ENCODE measurements at regions not wholly inside any gene's neighbourhood (a gene's known extent, or its start where the extent isn't known, plus 50 kb on each side); places are given as distances from the start of the nearest gene placed in this dataset.
"Not testable (repeated sequence)": the region's sequence is repeated elsewhere in the genome, so short reads cannot be mapped to it uniquely, and the experiment has no call there.

DNA sequence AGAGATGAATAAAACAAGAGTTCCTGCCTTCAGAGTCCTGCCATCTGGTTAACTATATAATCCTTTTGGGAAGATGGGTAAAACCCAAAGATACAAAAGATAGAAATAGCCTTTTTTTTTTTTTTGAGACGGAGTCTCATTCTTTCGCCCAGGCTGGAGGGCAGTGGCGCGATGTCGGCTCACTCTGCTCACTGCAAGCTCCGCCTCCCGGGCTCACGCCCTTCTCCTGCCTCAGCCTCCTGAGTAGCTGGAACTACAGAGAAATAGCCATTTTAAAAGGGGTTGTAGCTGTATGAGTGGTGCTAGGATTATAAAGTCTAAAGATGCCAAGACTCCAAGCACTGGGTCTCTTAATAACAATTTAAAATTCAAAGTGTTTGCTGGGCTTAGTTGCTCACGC is 97.2 kb downstream of the KDR start:
- H3K36me3 Mint-ChIP-seq = no peaks in the 10 kb centered on the region
- ATAC-seq (ENCODE audit: low read depth) (no peak), DNase-seq (ENCODE audit: low spot score in 2 of 2) (no peak)
- H3K27ac Mint-ChIP-seq = no peak overlapping the region
- no peaks in the 10 kb centered on the region for H3K27me3 Mint-ChIP-seq
- no peaks in the 10 kb centered on the region for H3K9me3 Mint-ChIP-seq
- H3K4me3 Mint-ChIP-seq = no peak overlapping the region
- no peaks in the 10 kb centered on the region for H3K4me1 Mint-ChIP-seq

GRCh38 chr4:55027596-55027995 is 97.8 kb downstream of the KDR start:
- no peak for ATAC-seq (ENCODE audit: low read depth)
- Mint-ChIP-seq H3K27ac (no peak overlapping the region), H3K4me1 (no peaks in the 10 kb centered on the region), H3K9me3 (no peaks in the 10 kb centered on the region), H3K4me3 (no peak overlapping the region), H3K27me3 (no peaks in the 10 kb centered on the region), H3K36me3 (no peaks in the 10 kb centered on the region)
- DNase-seq (ENCODE audit: low spot score in 2 of 2) = no peak

- DNase-seq (ENCODE audit: low spot score in 2 of 2); H3K27ac Mint-ChIP-seq; ATAC-seq (ENCODE audit: low read depth); H3K36me3 Mint-ChIP-seq; H3K4me3 Mint-ChIP-seq; H3K4me1 Mint-ChIP-seq; H3K9me3 Mint-ChIP-seq; H3K27me3 Mint-ChIP-seq: not testable (repeated sequence)
Measured at GRCh38 chr4:55025456-55025855, 99.9 kb downstream of the KDR start.

GRCh38 chr4:55023030-55023429 is 102.4 kb downstream of the KDR start:
- Mint-ChIP-seq H3K9me3 (peaks cover 2% of the 10 kb centered on the region), H3K27ac (no peak overlapping the region), H3K27me3 (peaks cover 7% of the 10 kb centered on the region), H3K36me3 (no peaks in the 10 kb centered on the region), H3K4me3 (no peak overlapping the region), H3K4me1 (no peaks in the 10 kb centered on the region)
- no peak for DNase-seq (ENCODE audit: low spot score in 2 of 2)
- no peak for ATAC-seq (ENCODE audit: low read depth)

GRCh38 chr4:55021214-55021613 is 104.2 kb downstream of the KDR start:
- Mint-ChIP-seq H3K4me1 (no peaks in the 10 kb centered on the region), H3K9me3 (peaks cover 2% of the 10 kb centered on the region), H3K36me3 (no peaks in the 10 kb centered on the region), H3K4me3 (no peak overlapping the region), H3K27me3 (peaks cover 7% of the 10 kb centered on the region), H3K27ac (no peak overlapping the region)
- ATAC-seq (ENCODE audit: low read depth) = no peak
- DNase-seq (ENCODE audit: low spot score in 2 of 2) = no peak

DNA sequence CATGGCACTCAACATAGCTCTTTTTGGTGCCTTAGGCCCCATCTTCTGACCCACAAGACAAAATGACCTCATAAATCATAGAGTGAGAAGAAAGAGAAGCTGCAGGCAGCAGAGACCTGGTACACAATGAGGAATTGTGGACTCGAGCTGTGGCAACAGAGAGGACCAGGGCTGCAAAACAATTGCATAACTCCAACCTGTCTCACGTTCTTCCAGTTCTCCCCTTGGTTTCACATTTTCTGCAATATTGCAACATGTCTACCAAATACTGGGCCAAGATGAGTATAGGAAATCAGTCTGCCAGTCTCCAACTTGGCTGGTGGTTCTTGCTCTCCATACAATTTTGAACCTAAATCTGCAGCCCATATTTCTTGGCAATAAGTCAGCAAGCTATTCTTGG is 105.3 kb downstream of the KDR start:
- Mint-ChIP-seq H3K27ac (no peak overlapping the region), H3K4me3 (no peak overlapping the region), H3K27me3 (peaks cover 7% of the 10 kb centered on the region), H3K36me3 (no peaks in the 10 kb centered on the region), H3K9me3 (peaks cover 2% of the 10 kb centered on the region), H3K4me1 (no peaks in the 10 kb centered on the region)
- DNase-seq (ENCODE audit: low spot score in 2 of 2) (no peak), ATAC-seq (ENCODE audit: low read depth) (no peak)

DNA sequence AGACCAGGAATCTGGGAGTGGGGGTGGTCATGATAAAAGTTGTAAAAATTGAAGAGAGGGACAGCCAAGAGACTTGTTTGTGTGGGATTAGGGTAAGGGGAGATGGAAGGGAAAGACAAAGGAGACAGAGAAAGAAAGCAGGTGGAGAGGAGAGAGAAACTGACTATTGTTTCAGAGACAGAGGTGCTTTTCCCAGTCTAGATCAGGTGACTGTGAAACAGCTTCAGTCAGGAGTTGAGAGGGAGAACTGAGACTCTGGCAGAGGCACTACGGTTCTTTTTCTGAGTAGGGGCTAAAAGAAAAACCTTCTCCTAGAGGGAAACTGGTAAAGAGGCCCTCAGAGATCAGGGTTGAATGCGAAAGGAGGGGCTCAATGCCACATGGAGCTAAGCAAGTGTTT is 106.4 kb downstream of the KDR start:
- ATAC-seq (ENCODE audit: low read depth) (no peak), DNase-seq (ENCODE audit: low spot score in 2 of 2) (no peak)
- Mint-ChIP-seq H3K4me1 (no peaks in the 10 kb centered on the region), H3K4me3 (no peak overlapping the region), H3K9me3 (peaks cover 2% of the 10 kb centered on the region), H3K27me3 (peaks cover 7% of the 10 kb centered on the region), H3K27ac (no peak overlapping the region), H3K36me3 (no peaks in the 10 kb centered on the region)

- H3K27ac Mint-ChIP-seq = no peak overlapping the region
- no peaks in the 10 kb centered on the region for H3K36me3 Mint-ChIP-seq
- H3K9me3 Mint-ChIP-seq = peaks cover 2% of the 10 kb centered on the region
- H3K27me3 Mint-ChIP-seq = peaks cover 7% of the 10 kb centered on the region
- H3K4me3 Mint-ChIP-seq = no peak overlapping the region
- H3K4me1 Mint-ChIP-seq = no peaks in the 10 kb centered on the region
- ATAC-seq (ENCODE audit: low read depth) (no peak), DNase-seq (ENCODE audit: low spot score in 2 of 2) (no peak)
Measured at GRCh38 chr4:55018521-55018920, 106.9 kb downstream of the KDR start.

DNA sequence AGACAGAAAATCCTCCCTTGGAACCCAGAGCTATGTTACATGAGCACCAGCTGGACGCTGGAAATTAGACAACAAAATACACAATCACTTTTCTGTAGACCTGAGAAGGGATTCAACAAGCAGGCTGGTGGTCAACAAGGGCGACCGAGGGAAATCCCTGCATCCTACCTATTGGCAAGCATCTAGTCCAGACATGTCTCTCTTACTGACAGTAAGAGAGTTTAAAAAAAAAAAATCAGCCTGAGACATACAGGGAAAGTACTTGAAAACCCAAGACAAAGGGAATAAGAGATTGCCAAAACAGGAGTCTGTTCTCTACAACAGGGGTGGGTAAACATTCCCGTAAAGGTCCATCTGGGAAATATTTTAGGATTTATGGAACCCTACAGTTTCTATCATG is 108.0 kb downstream of the KDR start:
- H3K4me3 Mint-ChIP-seq = no peak overlapping the region
- H3K9me3 Mint-ChIP-seq = peaks cover 2% of the 10 kb centered on the region
- DNase-seq (ENCODE audit: low spot score in 2 of 2) (no peak), ATAC-seq (ENCODE audit: low read depth) (no peak)
- no peaks in the 10 kb centered on the region for H3K4me1 Mint-ChIP-seq
- H3K36me3 Mint-ChIP-seq = no peaks in the 10 kb centered on the region
- no peak overlapping the region for H3K27ac Mint-ChIP-seq
- peaks cover 7% of the 10 kb centered on the region for H3K27me3 Mint-ChIP-seq

GRCh38 chr4:55016131-55016530 is 109.3 kb downstream of the KDR start:
- no peak overlapping the region for H3K27ac Mint-ChIP-seq

GRCh38 chr4:55014876-55015275 is 110.5 kb downstream of the KDR start:
- peaks cover 5% of the 10 kb centered on the region for H3K27me3 Mint-ChIP-seq

More at GRCh38 chr4:55016131-55016530, 109.3 kb downstream of the KDR start:
- no peak for ATAC-seq (ENCODE audit: low read depth)
- Mint-ChIP-seq H3K27me3 (peaks cover 7% of the 10 kb centered on the region), H3K9me3 (no peaks in the 10 kb centered on the region), H3K4me3 (no peak overlapping the region), H3K36me3 (no peaks in the 10 kb centered on the region), H3K4me1 (no peaks in the 10 kb centered on the region)
- DNase-seq (ENCODE audit: low spot score in 2 of 2) = no peak

GRCh38 chr4:55013431-55013955 is 111.9 kb downstream of the KDR start:
- no peaks in the 10 kb centered on the region for H3K36me3 Mint-ChIP-seq
- no peaks in the 10 kb centered on the region for H3K27me3 Mint-ChIP-seq
- H3K4me1 Mint-ChIP-seq = no peaks in the 10 kb centered on the region
- no peak overlapping the region for H3K27ac Mint-ChIP-seq
- no peak overlapping the region for H3K4me3 Mint-ChIP-seq
- DNase-seq (ENCODE audit: low spot score in 2 of 2) (no peak), ATAC-seq (ENCODE audit: low read depth) (no peak)
- peaks cover 3% of the 10 kb centered on the region for H3K9me3 Mint-ChIP-seq

More at GRCh38 chr4:55014876-55015275, 110.5 kb downstream of the KDR start:
- H3K36me3 Mint-ChIP-seq = no peaks in the 10 kb centered on the region
- ATAC-seq (ENCODE audit: low read depth) (no peak), DNase-seq (ENCODE audit: low spot score in 2 of 2) (no peak)
- H3K4me3 Mint-ChIP-seq = no peak overlapping the region
- H3K4me1 Mint-ChIP-seq = no peaks in the 10 kb centered on the region
- no peak overlapping the region for H3K27ac Mint-ChIP-seq
- H3K9me3 Mint-ChIP-seq = peaks cover 2% of the 10 kb centered on the region

DNA sequence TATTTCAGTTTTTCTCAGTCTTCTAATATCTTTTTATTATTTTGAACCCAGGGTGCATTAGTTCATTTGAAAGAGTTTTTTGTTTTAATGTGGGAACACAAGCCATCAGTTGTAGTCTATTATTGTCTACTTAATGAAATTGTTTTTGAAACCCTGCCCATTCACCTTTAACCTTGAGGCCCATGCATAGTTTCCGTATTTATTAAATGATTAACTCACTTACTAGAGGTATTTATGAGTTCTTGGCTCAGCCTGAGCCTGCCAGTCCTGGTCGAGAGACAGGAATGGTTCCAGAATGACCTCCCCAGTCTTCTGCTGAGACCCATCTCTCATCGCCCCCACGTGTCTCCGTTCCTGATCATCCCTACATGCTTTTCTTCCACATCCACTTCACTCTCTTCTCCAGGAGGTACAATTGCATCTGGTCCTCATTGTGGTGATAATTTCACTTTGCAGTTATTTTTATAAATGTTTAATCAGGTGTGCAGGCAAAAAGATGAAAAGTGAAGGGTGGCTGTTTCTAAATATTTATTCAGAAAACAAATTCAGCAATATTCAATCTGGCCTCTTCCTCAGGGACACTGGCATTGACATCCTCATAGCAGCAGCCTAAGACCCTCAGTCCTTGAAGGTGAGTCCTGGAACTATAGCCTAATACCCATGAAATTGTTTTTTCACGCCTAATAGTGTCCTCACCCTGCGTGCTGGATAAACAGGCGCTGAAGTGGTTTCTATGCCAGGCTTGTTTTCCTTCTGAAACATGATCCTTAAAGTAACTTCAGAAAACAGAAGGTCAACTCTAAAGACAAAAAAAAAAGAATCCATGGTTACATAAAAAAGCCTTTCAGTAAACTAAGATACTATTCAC is 112.8 kb downstream of the KDR start:
- no peaks in the 10 kb centered on the region for H3K36me3 Mint-ChIP-seq
- H3K27me3 Mint-ChIP-seq = no peaks in the 10 kb centered on the region
- H3K4me1 Mint-ChIP-seq = no peaks in the 10 kb centered on the region
- no peak overlapping the region for H3K4me3 Mint-ChIP-seq
- no peak overlapping the region for H3K27ac Mint-ChIP-seq
- peaks cover 3% of the 10 kb centered on the region for H3K9me3 Mint-ChIP-seq
- ATAC-seq (ENCODE audit: low read depth) = no peak
- no peak for DNase-seq (ENCODE audit: low spot score in 2 of 2)

GRCh38 chr4:55011761-55012160 is 113.6 kb downstream of the KDR start:
- H3K9me3 Mint-ChIP-seq = peaks cover 3% of the 10 kb centered on the region

DNA sequence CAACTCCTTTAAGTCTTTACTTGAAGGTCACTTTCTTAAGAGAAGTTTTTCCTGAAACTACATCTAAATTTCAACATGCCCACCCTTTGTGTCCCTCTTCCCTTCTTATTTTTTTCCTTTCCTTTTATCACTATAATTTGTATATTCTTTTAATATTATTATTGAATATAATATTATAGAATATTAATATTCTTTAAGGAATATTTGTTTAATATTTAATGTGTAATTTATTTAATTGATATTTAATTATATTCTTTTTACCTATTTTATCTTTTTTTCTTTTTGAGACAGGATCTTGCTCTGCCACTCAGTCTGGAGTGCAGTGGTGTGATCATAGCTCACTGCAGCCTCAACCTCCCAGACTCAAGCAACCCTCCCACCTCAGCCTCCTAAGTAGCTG is 114.8 kb downstream of the KDR start:
- Mint-ChIP-seq H3K4me3 (no peak overlapping the region), H3K36me3 (no peaks in the 10 kb centered on the region), H3K4me1 (no peaks in the 10 kb centered on the region), H3K27me3 (no peaks in the 10 kb centered on the region), H3K27ac (no peak overlapping the region), H3K9me3 (peaks cover 3% of the 10 kb centered on the region)
- ATAC-seq (ENCODE audit: low read depth) (no peak), DNase-seq (ENCODE audit: low spot score in 2 of 2) (no peak)

More at GRCh38 chr4:55011761-55012160, 113.6 kb downstream of the KDR start:
- Mint-ChIP-seq H3K4me1 (no peaks in the 10 kb centered on the region), H3K36me3 (no peaks in the 10 kb centered on the region), H3K27ac (no peak overlapping the region), H3K4me3 (no peak overlapping the region), H3K27me3 (no peaks in the 10 kb centered on the region)
- DNase-seq (ENCODE audit: low spot score in 2 of 2) (no peak), ATAC-seq (ENCODE audit: low read depth) (no peak)

Measured in memory B cell (primary cell).